ENCODE measurements at regions not wholly inside any gene's neighbourhood (a gene's known extent, or its start where the extent isn't known, plus 50 kb on each side); places are given as distances from the start of the nearest gene placed in this dataset.

GRCh38 chr9:7240569-7241311 lies 483.0 kb downstream of the KDM4C start (continued):
- TF ChIP-seq ZNF221 (tag by site-specific recombination; IDR thresholded peaks at IDR 0.05; ENCODE audit: borderline replicate concordance) (no peak), ZNF555 (tag by site-specific recombination; conservative IDR thresholded peaks at IDR 0.05) (no peak), TCF7L2 (IDR thresholded peaks at IDR 0.05; ENCODE audit: borderline replicate concordance, low read depth, low read length) (no peak), ZNF626 (tag by site-specific recombination; IDR thresholded peaks at IDR 0.05) (no peak), OVOL3 (tag by site-specific recombination; IDR thresholded peaks at IDR 0.05) (no peak), ZNF184 (tag by site-specific recombination; IDR thresholded peaks at IDR 0.05) (no peak), ZNF394 (tag by site-specific recombination; IDR thresholded peaks at IDR 0.05; ENCODE audit: borderline replicate concordance) (no peak), ZBTB21 (tag by site-specific recombination; IDR thresholded peaks at IDR 0.05) (no peak), ZNF146 (tag by site-specific recombination; IDR thresholded peaks at IDR 0.05) (no peak)

GRCh38 chr9:7239708-7240107 lies 481.9 kb downstream of the KDM4C start:
- Histone ChIP-seq H3K27ac (ENCODE audit: extremely low read depth, low read depth, low read length) (no peak overlapping the region), H3K9me3 (ENCODE audit: control insufficient read depth, insufficient read depth, low read depth, low read length) (no peaks in the 10 kb centered on the region), H3K4me1 (ENCODE audit: control insufficient read depth, insufficient read depth, low read length) (0 out of 2 replicates have a peak, but pooled peaks cover 4% of the 10 kb centered on the region), H3K36me3 (ENCODE audit: control insufficient read depth in 2 of 2, insufficient read depth in 1 of 2, low read length in 2 of 2) (no peaks in the 10 kb centered on the region), H3K4me3 (ENCODE audit: low read depth, low read length) (no peak overlapping the region)
- ChIA-PET POLR2A (no interaction called here), CTCF (interaction anchor here (0.9 kb wide), 1 partner anchor 395 kb away, joined by 3 read pairs; no protein-coding TSS in a partner anchor)
- no peak for TF ChIP-seq ZNF704 (tag by site-specific recombination; IDR thresholded peaks at IDR 0.05)
- no peak for TF ChIP-seq ZXDB (tag by site-specific recombination; IDR thresholded peaks at IDR 0.05)
- TF ChIP-seq ZNF175 (tag by site-specific recombination; IDR thresholded peaks at IDR 0.05), result no peak
- TF ChIP-seq ZNF221 (tag by site-specific recombination; IDR thresholded peaks at IDR 0.05; ENCODE audit: borderline replicate concordance), result no peak
- no peak for TF ChIP-seq BCL11B (tag by site-specific recombination; IDR thresholded peaks at IDR 0.05; ENCODE audit: low read depth)
- no peak for TF ChIP-seq ZNF354C (tag by site-specific recombination; IDR thresholded peaks at IDR 0.05; ENCODE audit: borderline replicate concordance, low read depth)
- TF ChIP-seq AEBP2 (tag by site-specific recombination; IDR thresholded peaks at IDR 0.05; ENCODE audit: borderline replicate concordance), result no peak
- TF ChIP-seq ZNF140 (tag by site-specific recombination; IDR thresholded peaks at IDR 0.05), result no peak
- no peak for TF ChIP-seq OSR2 (tag by site-specific recombination; IDR thresholded peaks at IDR 0.05)
- no peak for TF ChIP-seq ZNF768 (tag by site-specific recombination; IDR thresholded peaks at IDR 0.05)
- TF ChIP-seq ZNF37A (tag by site-specific recombination; IDR thresholded peaks at IDR 0.05), result no peak

DNA sequence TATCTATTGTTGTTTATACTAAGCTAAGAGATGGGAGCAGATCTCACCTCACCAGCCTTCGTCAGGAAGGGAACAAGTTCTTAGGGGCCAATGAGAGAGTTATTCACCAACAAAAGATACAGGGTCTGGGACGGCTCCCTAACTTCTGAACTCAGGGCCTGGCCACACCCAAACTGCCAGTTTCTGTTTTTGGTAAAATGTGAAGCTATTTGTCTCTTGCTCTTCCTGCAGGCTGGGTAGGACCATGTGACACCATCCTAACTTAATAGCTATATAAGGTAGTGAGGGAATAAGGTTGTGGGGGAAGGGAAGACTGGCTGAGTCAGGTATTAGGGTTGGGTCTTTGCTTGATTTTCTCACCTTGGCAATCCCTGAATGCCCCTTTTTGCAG lies 480.5 kb downstream of the KDM4C start:
- Histone ChIP-seq H3K4me3 (ENCODE audit: low read depth, low read length) (no peak overlapping the region), H3K9me3 (ENCODE audit: control insufficient read depth, insufficient read depth, low read depth, low read length) (no peaks in the 10 kb centered on the region), H3K27ac (ENCODE audit: extremely low read depth, low read depth, low read length) (0 out of 2 replicates have a peak overlapping the region, but pooled peaks have one; percentile 0), H3K36me3 (ENCODE audit: control insufficient read depth in 2 of 2, insufficient read depth in 1 of 2, low read length in 2 of 2) (no peaks in the 10 kb centered on the region), H3K4me1 (ENCODE audit: control insufficient read depth, insufficient read depth, low read length) (0 out of 2 replicates have a peak, but pooled peaks cover 4% of the 10 kb centered on the region)
- CTCF ChIA-PET, result no interaction called here
- POLR2A ChIA-PET, result no interaction called here
- no peak for TF ChIP-seq ZNF768 (tag by site-specific recombination; IDR thresholded peaks at IDR 0.05)
- TF ChIP-seq YY2 (tag by site-specific recombination; IDR thresholded peaks at IDR 0.05), result no peak
- TF ChIP-seq KLF1 (tag by site-specific recombination; IDR thresholded peaks at IDR 0.05), result no peak
- TF ChIP-seq IKZF3 (tag by site-specific recombination; IDR thresholded peaks at IDR 0.05), result no peak
- TF ChIP-seq ZNF529 (tag by site-specific recombination; IDR thresholded peaks at IDR 0.05; ENCODE audit: insufficient replicate concordance), result no peak

Data from HEK293 (cell line).